Muscle of leg (tissue), 3 donors: ENCODE measurements at regions not wholly inside any gene's neighbourhood (a gene's known extent, or its start where the extent isn't known, plus 50 kb on each side); places are given as distances from the start of the nearest gene placed in this dataset.

Experiments
- DNase-seq: peaks from one replicate; pipeline ENCODE4 v3.0.0; 2013
- H3K27ac ChIP-seq: one replicate; pipeline ENCODE4 v1.5.1; 2013; ENCODE audit warnings: mild to moderate bottlenecking, low read length, control low read depth
- H3K27me3 ChIP-seq: one replicate; pipeline ENCODE4 v1.6.1; 2013; ENCODE audit warnings: low read length; ENCODE audit not compliant: control insufficient read depth, insufficient read depth
- H3K36me3 ChIP-seq: one replicate; pipeline ENCODE4 v1.6.1; 2013; ENCODE audit warnings: low read length; ENCODE audit not compliant: control insufficient read depth, insufficient read depth
- H3K4me1 ChIP-seq: one replicate; pipeline ENCODE4 v1.6.1; 2013; ENCODE audit warnings: low read length; ENCODE audit not compliant: control insufficient read depth, insufficient read depth
- H3K4me3 ChIP-seq: one replicate; pipeline ENCODE4 v1.5.1; 2013; ENCODE audit warnings: low read length, control low read depth
- H3K9me3 ChIP-seq: replicated peaks from 2 replicates; pipeline ENCODE4 v1.6.1; 2013; ENCODE audit warnings: low read depth, low read length; ENCODE audit not compliant: control insufficient read depth
- WGBS: methylation state at CpG from one replicate; pipeline ENCODE4 v1.1.5; 2013; ENCODE audit warnings: missing lambda C conversion rate; ENCODE audit not compliant: insufficient coverage; 5-methylcytosine and 5-hydroxymethylcytosine counted together

- Histone ChIP-seq H3K4me1 (peaks cover 42% of the 10 kb centered on the region), H3K27me3 (no peaks in the 10 kb centered on the region), H3K27ac (no peak overlapping the region), H3K9me3 (no peaks in the 10 kb centered on the region), H3K36me3 (no peaks in the 10 kb centered on the region), H3K4me3 (no peak overlapping the region)
- 50% methylated on average over 17 of the region's 18 CpGs for WGBS
- DNase-seq, result no peak
Observed at GRCh38 chr2:128380961-128381938, 62.6 kb upstream of the HS6ST1 start.

- no peaks in the 10 kb centered on the region for H3K27me3 ChIP-seq
- H3K9me3 ChIP-seq, result no peaks in the 10 kb centered on the region
- H3K36me3 ChIP-seq, result no peaks in the 10 kb centered on the region
- WGBS, result 97% methylated on average over 7 of the region's 10 CpGs
- H3K4me1 ChIP-seq, result peaks cover 34% of the 10 kb centered on the region
- no peak overlapping the region for H3K27ac ChIP-seq
- no peak overlapping the region for H3K4me3 ChIP-seq
- DNase-seq, result no peak
Observed at GRCh38 chr2:128384446-128384845, 65.8 kb upstream of the HS6ST1 start.

- H3K27ac ChIP-seq, result no peak overlapping the region
- no peaks in the 10 kb centered on the region for H3K9me3 ChIP-seq
- no peaks in the 10 kb centered on the region for H3K36me3 ChIP-seq
- H3K4me1 ChIP-seq, result peaks cover 34% of the 10 kb centered on the region
- H3K27me3 ChIP-seq, result no peaks in the 10 kb centered on the region
- DNase-seq, result no peak
- WGBS, result 82% methylated on average over 6 of the region's 10 CpGs
- no peak overlapping the region for H3K4me3 ChIP-seq
Observed at GRCh38 chr2:128384956-128385355, 66.3 kb upstream of the HS6ST1 start.

GRCh38 chr2:128385365-128385764 is 66.7 kb upstream of the HS6ST1 start:
- Histone ChIP-seq H3K4me1 (peaks cover 34% of the 10 kb centered on the region), H3K27me3 (no peaks in the 10 kb centered on the region), H3K36me3 (no peaks in the 10 kb centered on the region), H3K4me3 (no peak overlapping the region), H3K9me3 (no peaks in the 10 kb centered on the region), H3K27ac (no peak overlapping the region)
- no peak for DNase-seq
- WGBS, result 96% methylated on average over 5 of the region's 7 CpGs

- Histone ChIP-seq H3K4me1 (peaks cover 28% of the 10 kb centered on the region), H3K4me3 (no peak overlapping the region), H3K27ac (no peak overlapping the region), H3K36me3 (no peaks in the 10 kb centered on the region), H3K27me3 (no peaks in the 10 kb centered on the region), H3K9me3 (no peaks in the 10 kb centered on the region)
- no peak for DNase-seq
- WGBS, result 91% methylated on average over 13 of the region's 14 CpGs
Observed at GRCh38 chr2:128386066-128386465, 67.4 kb upstream of the HS6ST1 start.

- 63% methylated on average over 8 of the region's 8 CpGs for WGBS
- DNase-seq, result no peak
Observed at GRCh38 chr2:128388499-128388941, 69.9 kb upstream of the HS6ST1 start.

GRCh38 chr2:128389388-128390086 is 70.9 kb upstream of the HS6ST1 start:
- H3K9me3 ChIP-seq, result no peaks in the 10 kb centered on the region
- no peaks in the 10 kb centered on the region for H3K36me3 ChIP-seq
- H3K4me3 ChIP-seq, result no peak overlapping the region
- WGBS, result 50% methylated on average over 8 of the region's 16 CpGs
- no peak overlapping the region for H3K27ac ChIP-seq
- H3K4me1 ChIP-seq, result peaks cover 15% of the 10 kb centered on the region
- no peaks in the 10 kb centered on the region for H3K27me3 ChIP-seq
- DNase-seq, result peak; percentile 75

More at GRCh38 chr2:128388499-128388941, 69.9 kb upstream of the HS6ST1 start:
- no peaks in the 10 kb centered on the region for H3K27me3 ChIP-seq
- no peaks in the 10 kb centered on the region for H3K9me3 ChIP-seq
- peaks cover 15% of the 10 kb centered on the region for H3K4me1 ChIP-seq
- H3K27ac ChIP-seq, result no peak overlapping the region
- no peak overlapping the region for H3K4me3 ChIP-seq
- no peaks in the 10 kb centered on the region for H3K36me3 ChIP-seq

GRCh38 chr2:128390256-128390990 is 71.8 kb upstream of the HS6ST1 start:
- no peak overlapping the region for H3K4me3 ChIP-seq
- no peak for DNase-seq
- no peaks in the 10 kb centered on the region for H3K36me3 ChIP-seq
- H3K9me3 ChIP-seq, result no peaks in the 10 kb centered on the region
- H3K27me3 ChIP-seq, result no peaks in the 10 kb centered on the region
- whole genome bisulfite sequencing, result 68% methylated on average over 11 of the region's 16 CpGs
- no peak overlapping the region for H3K27ac ChIP-seq
- peaks cover 15% of the 10 kb centered on the region for H3K4me1 ChIP-seq

- DNase-seq, result no peak
- no peaks in the 10 kb centered on the region for H3K36me3 ChIP-seq
- 80% methylated on average over 8 of the region's 15 CpGs for WGBS
- H3K4me1 ChIP-seq, result peaks cover 21% of the 10 kb centered on the region
- H3K27ac ChIP-seq, result no peak overlapping the region
- no peaks in the 10 kb centered on the region for H3K9me3 ChIP-seq
- H3K27me3 ChIP-seq, result no peaks in the 10 kb centered on the region
- H3K4me3 ChIP-seq, result no peak overlapping the region
Observed at GRCh38 chr2:128390991-128391630, 72.4 kb upstream of the HS6ST1 start.
